GM12878 (cell line): ENCODE measurements at regions not wholly inside any gene's neighbourhood (a gene's known extent, or its start where the extent isn't known, plus 50 kb on each side); places are given as distances from the start of the nearest gene placed in this dataset.
A peak's percentile ranks its signal among the peaks of the same experiment; 100 is the strongest.

Experiments
- ATAC-seq: fragments of 200-7000 bp; cut with Tn5 transposase; 3 replicates; pipeline ENCODE4 v1.9.1; 2020; ENCODE audit warnings: mild to moderate bottlenecking, moderate library complexity
- BruUV-seq: library from RNA; stranded (reverse); fragments of 400-500 nt; replicated peaks from 2 replicates; lab custom pipeline; 2021; lab: Mats Ljungman, UMichigan
- CTCF ChIA-PET: fragments of 300-600 bp; sonication (Branson Sonifier 250); formaldehyde crosslinking; extraction: SDS; loops from one replicate; lab custom pipeline; 2021; ENCODE audit warnings: inconsistent platforms; lab: Yijun Ruan, JAX
- POLR2A ChIA-PET: fragments of 350-600 bp; formaldehyde crosslinking; extraction: SDS; loops from one replicate; lab custom pipeline; 2021; ENCODE audit warnings: inconsistent platforms; lab: Charles Lee
- RAD21 ChIA-PET: fragments of 300-600 bp; sonication (Branson Sonifier 250); formaldehyde crosslinking; loops from one replicate; lab custom pipeline; 2023; ENCODE audit warnings: antibody characterized with exemption; ENCODE audit not compliant: unreplicated experiment; lab: Charles Lee
- SMC1A ChIA-PET: fragments of 300-600 bp; sonication (Branson Sonifier 250); formaldehyde crosslinking; loops from one replicate; lab custom pipeline; 2023; ENCODE audit not compliant: unreplicated experiment, uncharacterized antibody; lab: Charles Lee
- DNase-seq: peaks from one replicate; pipeline ENCODE4 v3.0.0-alpha.2; 2011; ENCODE audit warnings: low read depth, low spot score
- FAIRE-seq: peaks from 3 replicates; lab custom pipeline; 2011; peaks lifted over from hg19 to GRCh38; lab: Jason Lieb, UNC
- H2AFZ ChIP-seq: 2 replicates; pipeline ENCODE4 v1.6.0; 2011; ENCODE audit warnings: low read depth, low read length, control low read depth; ENCODE audit not compliant: control insufficient read depth
- H3K27ac ChIP-seq: 2 replicates; pipeline ENCODE4 v1.5.1; 2011; ENCODE audit warnings: control low read depth; ENCODE audit not compliant: control insufficient read depth, insufficient read depth
- H3K27me3 ChIP-seq, 2 experiments: replicated peaks in 1 of 2; 2 replicates each; pipeline versions ENCODE4 v1.6.0 to v1.6.1; 2011; ENCODE audit warnings: low read length in 1 of 2; ENCODE audit not compliant: control insufficient read depth in 2 of 2, insufficient read depth in 2 of 2
- H3K36me3 ChIP-seq, 2 experiments: 2 replicates each; pipeline ENCODE4 v1.5.1; 2011; ENCODE audit warnings: low read length in 1 of 2; ENCODE audit not compliant: control insufficient read depth in 2 of 2, insufficient read depth in 2 of 2
- H3K4me1 ChIP-seq: 2 replicates; pipeline ENCODE4 v1.6.1; 2011; ENCODE audit warnings: mild to moderate bottlenecking, low read length, moderate library complexity, mixed read lengths; ENCODE audit not compliant: control insufficient read depth, insufficient read depth
- H3K4me2 ChIP-seq: 2 replicates; pipeline ENCODE4 v1.6.0; 2011; ENCODE audit warnings: control low read depth; ENCODE audit not compliant: control insufficient read depth, insufficient read depth
- H3K4me3 ChIP-seq: fragments of 200-600 bp; sonication (generic); 2 replicates; pipeline ENCODE4 v1.5.1; 2016
- H3K79me2 ChIP-seq: 2 replicates; pipeline ENCODE4 v1.6.0; 2011; ENCODE audit warnings: low read length; ENCODE audit not compliant: control insufficient read depth, insufficient read depth
- H3K9ac ChIP-seq: 2 replicates; pipeline ENCODE4 v1.8.0; 2011; ENCODE audit warnings: low read length, control low read depth, mixed read lengths; ENCODE audit not compliant: control insufficient read depth, insufficient read depth
- H3K9me3 ChIP-seq: replicated peaks from 3 replicates; pipeline ENCODE4 v1.5.1; 2011; ENCODE audit warnings: mild to moderate bottlenecking, low read length; ENCODE audit not compliant: control insufficient read depth, insufficient read depth
- H4K20me1 ChIP-seq: 2 replicates; pipeline ENCODE4 v1.6.0; 2011; ENCODE audit not compliant: control insufficient read depth, insufficient read depth
- BMI1 ChIP-seq: fragments of 450-650 bp; IDR thresholded peaks from 2 replicates; pipeline ENCODE4 v1.6.1; 2016; ENCODE audit warnings: mild to moderate bottlenecking, moderate library complexity, borderline replicate concordance
- CBX5 ChIP-seq: sonication (generic); IDR thresholded peaks from 2 replicates; pipeline ENCODE4 v1.6.1; 2016; ENCODE audit warnings: low read depth, moderate library complexity, mild to moderate bottlenecking, inconsistent platforms
- CEBPZ ChIP-seq: fragments of 150-350 bp; IDR thresholded peaks from 2 replicates; pipeline ENCODE4 v1.6.1; 2016; ENCODE audit warnings: low read depth, low read length
- ESRRA ChIP-seq: IDR thresholded peaks from 2 replicates; pipeline ENCODE4 v1.6.1; 2012; ENCODE audit warnings: mild to moderate bottlenecking, low read length, improper control_type of control experiment
- PAX8 ChIP-seq: fragments of 450-650 bp; IDR thresholded peaks from 2 replicates; pipeline ENCODE4 v1.6.1; 2017; ENCODE audit warnings: mild to moderate bottlenecking, moderate library complexity
- REST ChIP-seq: IDR thresholded peaks from 2 replicates; pipeline ENCODE4 v1.6.1; 2012; ENCODE audit warnings: mild to moderate bottlenecking, low read depth, low read length
- RUNX3 ChIP-seq: IDR thresholded peaks from 2 replicates; pipeline ENCODE4 v1.6.1; 2012; ENCODE audit warnings: low read length, inconsistent platforms
- WRNIP1 ChIP-seq: IDR thresholded peaks from 2 replicates; pipeline ENCODE4 v1.6.1; 2011; ENCODE audit warnings: low read depth, low read length, improper control_type of control experiment, borderline replicate concordance
- YY1 ChIP-seq: IDR thresholded peaks from 2 replicates; pipeline ENCODE4 v1.6.1; 2011; ENCODE audit warnings: low read depth, mild to moderate bottlenecking, low read length
- ZNF622 ChIP-seq: fragments of 450-650 bp; IDR thresholded peaks from 2 replicates; pipeline ENCODE4 v1.6.1; 2017; ENCODE audit warnings: mild to moderate bottlenecking, inconsistent platforms
- WGBS: methylation state at CpG from one replicate; pipeline ENCODE4 v1.1.6; 2016; ENCODE audit warnings: low lambda C conversion rate; ENCODE audit not compliant: insufficient replicate concordance, insufficient coverage; ENCODE audit errors: missing lambda C conversion rate; 5-methylcytosine and 5-hydroxymethylcytosine counted together
- in situ Hi-C: fragments of 300-500 bp; cut with MboI; formaldehyde crosslinking; loops from 9 replicates; pipeline ENCODE4 v1.14.3; 2018; ENCODE audit warnings: mixed read lengths
- intact Hi-C: fragments of 100-400 bp; cut with micrococcal nuclease; formaldehyde crosslinking; loops from one replicate; pipeline ENCODE4 v1.14.2; 2022; ENCODE audit not compliant: unreplicated experiment

GRCh38 chr2:48219555-48220436 is 94.7 kb upstream of the FOXN2 start:
- H3K27ac ChIP-seq, result 0 out of 2 replicates have a peak overlapping the region, but pooled peaks have one; percentile 53
- no peaks in the 10 kb centered on the region for H4K20me1 ChIP-seq
- no peaks in the 10 kb centered on the region for H3K27me3 ChIP-seq
- no peak for FAIRE-seq
- H2AFZ ChIP-seq, result peak overlapping the region; percentile 61
- peaks cover 12% of the 10 kb centered on the region for H3K4me1 ChIP-seq
- SMC1A ChIA-PET, result interaction anchor here (1.1 kb wide), 2 partner anchors 19 to 228 kb away, joined by 3 to 4 read pairs; no protein-coding TSS in a partner anchor
- TF ChIP-seq PAX8, result no peak
- TF ChIP-seq REST, result no peak
- TF ChIP-seq BMI1, result no peak
- no peak for TF ChIP-seq YY1
- no peak for TF ChIP-seq ESRRA
- TF ChIP-seq CEBPZ, result no peak
- TF ChIP-seq CBX5, result no peak
- no peak for TF ChIP-seq RUNX3
- TF ChIP-seq WRNIP1, result no peak
- no peak for TF ChIP-seq ZNF622
- TF ChIP-seq, all 136 proteins: peak for 0
- Histone ChIP-seq H3K36me3 (no peaks in the 10 kb centered on the region), H3K9me3 (no peaks in the 10 kb centered on the region; the same call in 2 of the 3 replicates), H3K4me3 (no peak overlapping the region), H3K79me2 (no peaks in the 10 kb centered on the region), H3K9ac (no peak overlapping the region), H3K4me2 (peak overlapping the region; percentile 4; the same call in 1 of the 2 replicates)
- no TSS peak for BruUV-seq
- in situ Hi-C loops (no loop called here), intact Hi-C loops (no loop called here)
- ChIA-PET CTCF (interaction anchor here (0.9 kb wide), 1 partner anchor 14 kb away, joined by 5 read pairs; no protein-coding TSS in a partner anchor), POLR2A (interaction anchor here (0.5 to 0.7 kb wide), 2 partner anchors 89 to 138 kb away, joined by 3 to 6 read pairs; no protein-coding TSS in a partner anchor), RAD21 (interaction anchor here (0.6 kb wide), 1 partner anchor 100 kb away, joined by 4 read pairs; no protein-coding TSS in a partner anchor)
- ATAC-seq (no peak; the same call in 1 of the 3 replicates), DNase-seq (no peak)
- WGBS, result 59% methylated on average over 1 of the region's 1 CpG
